ENCODE measurements at regions not wholly inside any gene's neighbourhood (a gene's known extent, or its start where the extent isn't known, plus 50 kb on each side); places are given as distances from the start of the nearest gene placed in this dataset.

- no peak for TF ChIP-seq EZH2phosphoT487 (IDR thresholded peaks at IDR 0.05; ENCODE audit: low read depth)
- TF ChIP-seq, protein P1, sequence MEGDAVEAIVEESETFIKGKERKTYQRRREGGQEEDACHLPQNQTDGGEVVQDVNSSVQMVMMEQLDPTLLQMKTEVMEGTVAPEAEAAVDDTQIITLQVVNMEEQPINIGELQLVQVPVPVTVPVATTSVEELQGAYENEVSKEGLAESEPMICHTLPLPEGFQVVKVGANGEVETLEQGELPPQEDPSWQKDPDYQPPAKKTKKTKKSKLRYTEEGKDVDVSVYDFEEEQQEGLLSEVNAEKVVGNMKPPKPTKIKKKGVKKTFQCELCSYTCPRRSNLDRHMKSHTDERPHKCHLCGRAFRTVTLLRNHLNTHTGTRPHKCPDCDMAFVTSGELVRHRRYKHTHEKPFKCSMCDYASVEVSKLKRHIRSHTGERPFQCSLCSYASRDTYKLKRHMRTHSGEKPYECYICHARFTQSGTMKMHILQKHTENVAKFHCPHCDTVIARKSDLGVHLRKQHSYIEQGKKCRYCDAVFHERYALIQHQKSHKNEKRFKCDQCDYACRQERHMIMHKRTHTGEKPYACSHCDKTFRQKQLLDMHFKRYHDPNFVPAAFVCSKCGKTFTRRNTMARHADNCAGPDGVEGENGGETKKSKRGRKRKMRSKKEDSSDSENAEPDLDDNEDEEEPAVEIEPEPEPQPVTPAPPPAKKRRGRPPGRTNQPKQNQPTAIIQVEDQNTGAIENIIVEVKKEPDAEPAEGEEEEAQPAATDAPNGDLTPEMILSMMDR (IDR thresholded peaks at IDR 0.05; ENCODE audit: low read depth, low read length): no peak
Observed at GRCh38 chr2:155357172-155357571, 658.7 kb downstream of the KCNJ3 start.
